Transverse colon (tissue), 4 donors: ENCODE measurements at regions not wholly inside any gene's neighbourhood (a gene's known extent, or its start where the extent isn't known, plus 50 kb on each side); places are given as distances from the start of the nearest gene placed in this dataset.

Experiments
- DNase-seq: peaks from one replicate; pipeline ENCODE4 v3.0.0-alpha.2; 2019
- H3K27ac ChIP-seq, 4 donors: fragments of 200-600 bp; sonication (generic); 2 replicates each; pipeline ENCODE4 v1.5.1; 2016 to 2018; ENCODE audit warnings: inconsistent platforms in 4 of 4
- H3K27me3 ChIP-seq: fragments of 200-600 bp; sonication (generic); 2 replicates; pipeline ENCODE4 v1.5.1; 2017; ENCODE audit warnings: inconsistent platforms
- H3K36me3 ChIP-seq, 4 donors: fragments of 200-600 bp; sonication (generic); 2 replicates each; pipeline ENCODE4 v1.5.1; 2017 to 2019; ENCODE audit warnings: inconsistent platforms in 4 of 4
- H3K4me1 ChIP-seq, 4 donors: fragments of 200-600 bp; sonication (generic); 2 replicates each; pipeline ENCODE4 v1.5.1; 2017 to 2020; ENCODE audit warnings: inconsistent platforms in 4 of 4
- H3K4me3 ChIP-seq, 4 donors: fragments of 200-600 bp; sonication (generic); 1 replicate in 1 of 4; 2 replicates in 3 of 4; pipeline versions ENCODE4 v1.5.1 to v1.6.1; 2017 to 2019; ENCODE audit warnings: inconsistent platforms in 4 of 4
- H3K9me3 ChIP-seq, 2 donors: fragments of 200-600 bp; sonication (generic); 2 replicates each; pipeline ENCODE4 v1.5.1; 2017 to 2019; ENCODE audit warnings: inconsistent platforms in 2 of 2
- EP300 ChIP-seq: sonication (generic); formaldehyde crosslinking; IDR thresholded peaks from one replicate; pipeline ENCODE4 v1.6.1; 2017; ENCODE audit warnings: antibody characterized with exemption, low read depth
- POLR2A ChIP-seq: fragments of 450-650 bp; IDR thresholded peaks from one replicate; pipeline ENCODE4 v1.6.1; 2016; ENCODE audit warnings: antibody characterized with exemption, mild to moderate bottlenecking, moderate library complexity
- POLR2AphosphoS5 ChIP-seq, 3 donors: sonication (generic); formaldehyde crosslinking; IDR thresholded peaks; one replicate each; pipeline ENCODE4 v1.6.1; 2016; ENCODE audit warnings: antibody characterized with exemption in 3 of 3
- WGBS, 2 donors: methylation state at CpG; one replicate each; pipeline ENCODE4 v1.1.5; 2018; ENCODE audit warnings: low coverage in 1 of 2; 5-methylcytosine and 5-hydroxymethylcytosine counted together
- in situ Hi-C, 4 donors: fragments of 200-750 bp; cut with MboI; loops; one replicate each; pipeline versions ENCODE4 v1.15.0 to v1.15.1; 2017; ENCODE audit warnings: low sequenced_read_pairs in 3 of 4, low pct_ligation_motif_present in 1 of 4, low pct_unique_long_range_greater_than_20kb in 1 of 4
- intact Hi-C: fragments of 100-400 bp; cut with DNase I; formaldehyde crosslinking; loops from one replicate; pipeline ENCODE4 v1.15.1; 2023; ENCODE audit warnings: low total_unique reads
- TF ChIP-seq, protein P1 (sequence below), 5 experiments: fragments of 200-600 bp in 3 of 5; fragments of 450-650 bp in 2 of 5; sonication (generic) in 3 of 5; IDR thresholded peaks; 1 replicate in 2 of 5; 2 replicates in 3 of 5; pipeline ENCODE4 v1.5.1; 2016 to 2017; ENCODE audit warnings: antibody characterized with exemption in 5 of 5, inconsistent platforms in 3 of 5, mild to moderate bottlenecking in 2 of 5, moderate library complexity in 1 of 5

- intact Hi-C loops, result no loop called here
Observed at GRCh38 chrY:19484997-19485396, 259.5 kb downstream of the KDM5D start.

DNA sequence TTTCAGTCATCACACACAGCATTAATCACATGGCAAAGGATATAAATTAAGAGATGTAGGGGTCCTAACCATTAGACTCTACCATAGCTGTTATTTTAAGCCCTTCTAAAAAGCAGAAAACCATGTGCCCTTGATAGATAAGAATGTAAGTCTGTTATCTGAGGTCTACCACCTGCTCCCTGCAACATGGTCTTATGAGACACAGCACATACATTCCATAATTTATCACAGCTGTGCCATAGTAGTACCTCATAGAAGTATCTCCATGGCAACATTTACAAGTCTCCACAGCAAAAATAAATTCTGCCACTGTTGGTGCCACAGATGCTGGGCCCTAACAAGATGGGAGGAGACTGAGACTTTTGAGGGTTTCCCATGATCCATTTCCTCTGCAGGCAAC, 265.4 kb downstream of the KDM5D start:
- H3K9me3 ChIP-seq, result no peaks in the 10 kb centered on the region
- no peak overlapping the region for H3K27ac ChIP-seq
- no peaks in the 10 kb centered on the region for H3K27me3 ChIP-seq
- H3K36me3 ChIP-seq, result no peaks in the 10 kb centered on the region
- TF ChIP-seq POLR2A (no peak), EP300 (no peak), POLR2AphosphoS5 (IDR thresholded peaks at IDR 0.05) (no peak)
- TF ChIP-seq, protein P1, sequence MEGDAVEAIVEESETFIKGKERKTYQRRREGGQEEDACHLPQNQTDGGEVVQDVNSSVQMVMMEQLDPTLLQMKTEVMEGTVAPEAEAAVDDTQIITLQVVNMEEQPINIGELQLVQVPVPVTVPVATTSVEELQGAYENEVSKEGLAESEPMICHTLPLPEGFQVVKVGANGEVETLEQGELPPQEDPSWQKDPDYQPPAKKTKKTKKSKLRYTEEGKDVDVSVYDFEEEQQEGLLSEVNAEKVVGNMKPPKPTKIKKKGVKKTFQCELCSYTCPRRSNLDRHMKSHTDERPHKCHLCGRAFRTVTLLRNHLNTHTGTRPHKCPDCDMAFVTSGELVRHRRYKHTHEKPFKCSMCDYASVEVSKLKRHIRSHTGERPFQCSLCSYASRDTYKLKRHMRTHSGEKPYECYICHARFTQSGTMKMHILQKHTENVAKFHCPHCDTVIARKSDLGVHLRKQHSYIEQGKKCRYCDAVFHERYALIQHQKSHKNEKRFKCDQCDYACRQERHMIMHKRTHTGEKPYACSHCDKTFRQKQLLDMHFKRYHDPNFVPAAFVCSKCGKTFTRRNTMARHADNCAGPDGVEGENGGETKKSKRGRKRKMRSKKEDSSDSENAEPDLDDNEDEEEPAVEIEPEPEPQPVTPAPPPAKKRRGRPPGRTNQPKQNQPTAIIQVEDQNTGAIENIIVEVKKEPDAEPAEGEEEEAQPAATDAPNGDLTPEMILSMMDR (IDR thresholded peaks at IDR 0.05), result no peak
- DNase-seq, result no peak
- in situ Hi-C loops (no loop called here), intact Hi-C loops (no loop called here)
- no peak overlapping the region for H3K4me3 ChIP-seq
- H3K4me1 ChIP-seq, result no peaks in the 10 kb centered on the region

More at GRCh38 chrY:19484997-19485396, 259.5 kb downstream of the KDM5D start:
- Histone ChIP-seq H3K4me3 (no peak overlapping the region), H3K4me1 (no peaks in the 10 kb centered on the region), H3K27me3 (no peaks in the 10 kb centered on the region), H3K9me3 (no peaks in the 10 kb centered on the region), H3K36me3 (no peaks in the 10 kb centered on the region), H3K27ac (no peak overlapping the region)
- WGBS, 2 donors, result 73% methylated on average over 2 of the region's 2 CpGs; no CpG with 5 or more reads in 1 of the 2 donors
- TF ChIP-seq POLR2AphosphoS5 (IDR thresholded peaks at IDR 0.05), result no peak
- no peak for TF ChIP-seq EP300
- in situ Hi-C loops, result no loop called here
- DNase-seq, result no peak

- DNase-seq, result no peak
- TF ChIP-seq EP300 (no peak), POLR2AphosphoS5 (IDR thresholded peaks at IDR 0.05) (no peak), POLR2A (no peak)
- TF ChIP-seq, protein P1 (IDR thresholded peaks at IDR 0.05), result no peak
- no peaks in the 10 kb centered on the region for H3K9me3 ChIP-seq
Observed at GRCh38 chrY:19477959-19478358, 266.6 kb downstream of the KDM5D start.

GRCh38 chrY:19465809-19466208, 278.7 kb downstream of the KDM5D start:
- H3K9me3 ChIP-seq, result no peaks in the 10 kb centered on the region
- intact Hi-C loops, result no loop called here
- DNase-seq, result no peak
- no peak for TF ChIP-seq POLR2A
- TF ChIP-seq POLR2AphosphoS5 (IDR thresholded peaks at IDR 0.05), result no peak
- no peaks in the 10 kb centered on the region for H3K36me3 ChIP-seq
- H3K27ac ChIP-seq, result no peak overlapping the region
- H3K27me3 ChIP-seq, result no peaks in the 10 kb centered on the region
- in situ Hi-C loops, result no loop called here
- H3K4me1 ChIP-seq, result no peaks in the 10 kb centered on the region
- no peak overlapping the region for H3K4me3 ChIP-seq

More at GRCh38 chrY:19477959-19478358, 266.6 kb downstream of the KDM5D start:
- Histone ChIP-seq H3K36me3 (no peaks in the 10 kb centered on the region), H3K27me3 (no peaks in the 10 kb centered on the region), H3K4me3 (no peak overlapping the region), H3K27ac (no peak overlapping the region), H3K4me1 (no peaks in the 10 kb centered on the region)
- 80% methylated on average over 1 of the region's 1 CpG; no CpG with 5 or more reads in 1 of the 2 donors for WGBS, 2 donors
- intact Hi-C loops, result no loop called here
- in situ Hi-C loops, result no loop called here

DNA sequence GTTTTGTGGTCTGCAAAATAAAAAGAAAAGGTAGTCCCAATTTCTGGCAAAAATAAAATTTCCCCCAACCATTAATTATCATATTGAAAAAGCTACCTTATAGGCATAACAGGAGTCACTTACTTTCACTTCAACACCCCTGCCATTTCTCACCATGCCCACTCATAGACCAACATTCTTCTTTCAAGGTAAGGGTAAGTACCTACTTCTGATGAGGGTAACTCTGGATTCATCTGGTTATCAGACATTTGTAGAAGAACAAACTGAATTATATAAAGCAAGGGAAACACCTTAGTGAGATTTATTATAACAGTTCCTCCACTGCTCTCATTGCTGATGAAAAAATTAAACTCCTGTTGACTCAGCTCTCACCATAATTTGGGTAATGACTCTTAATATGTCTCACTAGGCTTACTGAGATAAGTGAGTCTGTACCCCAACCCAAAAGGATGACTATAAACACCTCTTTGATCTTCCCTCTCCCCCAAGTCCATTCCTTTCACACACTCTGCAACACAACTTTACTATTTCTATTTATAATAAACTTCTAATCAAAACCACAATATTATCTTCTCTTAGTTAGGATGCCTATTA, 287.6 kb downstream of the KDM5D start:
- no peak for TF ChIP-seq EP300
- TF ChIP-seq, protein P1 (IDR thresholded peaks at IDR 0.05), result no peak
- no peak for TF ChIP-seq POLR2AphosphoS5 (IDR thresholded peaks at IDR 0.05)
- TF ChIP-seq POLR2A, result no peak
- Histone ChIP-seq H3K27ac (no peak overlapping the region), H3K27me3 (no peaks in the 10 kb centered on the region), H3K4me3 (no peak overlapping the region), H3K4me1 (no peaks in the 10 kb centered on the region), H3K36me3 (no peaks in the 10 kb centered on the region), H3K9me3 (no peaks in the 10 kb centered on the region)
- in situ Hi-C loops, result no loop called here
- intact Hi-C loops, result no loop called here
- DNase-seq, result no peak
